Testis (tissue), 2 donors: ENCODE measurements at regions not wholly inside any gene's neighbourhood (a gene's known extent, or its start where the extent isn't known, plus 50 kb on each side); places are given as distances from the start of the nearest gene placed in this dataset.

Experiments
- CTCF ChIP-seq, 3 experiments: fragments of 450-650 bp in 2 of 3; fragments of 200-600 bp in 1 of 3; sonication (generic) in 1 of 3; IDR thresholded peaks; one replicate each; pipeline ENCODE4 v1.5.1; 2016 to 2019; ENCODE audit warnings: antibody characterized with exemption in 3 of 3, mild to moderate bottlenecking in 2 of 3, moderate library complexity in 1 of 3
- POLR2A ChIP-seq: fragments of 450-650 bp; IDR thresholded peaks from one replicate; pipeline ENCODE4 v1.6.1; 2017; ENCODE audit warnings: antibody characterized with exemption, mild to moderate bottlenecking, moderate library complexity

DNA sequence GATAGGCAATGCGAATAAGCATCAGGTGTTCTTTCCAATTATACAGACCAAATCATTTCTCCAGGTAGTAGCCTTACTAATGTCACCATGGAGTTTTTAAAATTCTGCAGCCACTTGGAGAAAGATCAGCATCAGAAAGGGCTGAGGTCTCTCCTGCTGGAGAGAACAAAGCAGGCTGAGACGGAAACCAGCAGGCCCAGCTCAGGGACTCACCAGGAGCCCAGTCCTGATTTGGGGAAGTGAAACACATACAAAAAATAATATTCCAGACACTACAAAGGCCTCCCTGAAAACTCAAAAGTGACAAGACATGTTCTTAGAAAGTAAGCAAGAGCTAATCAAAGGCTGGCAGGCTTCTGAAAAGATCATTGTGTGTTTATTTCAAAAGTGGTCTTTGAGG lies 207.1 kb upstream of the GHITM start:
- TF ChIP-seq POLR2A (no peak), CTCF (IDR thresholded peaks at IDR 0.05) (no peak)
